ENCODE measurements at regions not wholly inside any gene's neighbourhood (a gene's known extent, or its start where the extent isn't known, plus 50 kb on each side); places are given as distances from the start of the nearest gene placed in this dataset.
"Not testable (repeated sequence)": the region's sequence is repeated elsewhere in the genome, so short reads cannot be mapped to it uniquely, and the experiment has no call there.

DNA sequence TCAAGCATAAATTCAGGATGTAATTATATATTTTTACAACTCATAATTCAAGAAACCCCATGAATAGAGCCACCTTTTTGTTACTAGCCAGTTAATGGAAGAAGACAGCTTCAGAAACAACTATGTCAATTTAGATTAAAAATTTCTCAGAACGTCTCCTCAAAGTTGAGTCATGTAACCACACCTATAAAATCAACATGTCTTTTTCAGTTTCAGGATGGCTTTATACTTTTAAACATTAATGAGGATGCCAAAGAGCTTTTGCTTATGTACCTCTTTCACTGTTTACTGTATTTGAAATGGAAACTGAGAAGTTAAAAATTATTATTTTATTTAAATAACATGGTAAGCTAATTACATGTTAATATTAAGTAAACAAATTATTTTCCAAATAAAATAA, 280.1 kb downstream of the PTH2R start:
- no peak for DNase-seq (ENCODE audit: low spot score)

DNA sequence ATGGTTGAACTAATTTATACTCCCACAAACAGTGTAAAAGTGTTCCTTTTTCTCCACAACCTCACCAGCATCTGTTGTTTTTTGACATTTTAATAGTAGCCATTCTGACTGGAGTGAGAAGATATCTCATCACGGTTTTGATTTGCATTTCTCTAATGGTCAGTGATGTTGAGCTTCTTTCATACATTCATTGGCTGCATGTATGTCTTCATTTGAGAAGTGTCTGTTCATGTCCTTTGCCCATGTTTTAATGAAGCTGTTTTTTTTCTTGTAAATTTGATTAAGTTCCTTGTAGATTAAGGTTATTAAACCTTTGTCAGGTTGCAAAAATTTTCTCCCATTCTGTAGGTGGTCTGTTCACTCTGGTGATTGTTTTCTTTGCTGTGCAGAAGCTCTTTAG, 281.1 kb downstream of the PTH2R start:
- DNase-seq (ENCODE audit: low spot score) = not testable (repeated sequence)

DNA sequence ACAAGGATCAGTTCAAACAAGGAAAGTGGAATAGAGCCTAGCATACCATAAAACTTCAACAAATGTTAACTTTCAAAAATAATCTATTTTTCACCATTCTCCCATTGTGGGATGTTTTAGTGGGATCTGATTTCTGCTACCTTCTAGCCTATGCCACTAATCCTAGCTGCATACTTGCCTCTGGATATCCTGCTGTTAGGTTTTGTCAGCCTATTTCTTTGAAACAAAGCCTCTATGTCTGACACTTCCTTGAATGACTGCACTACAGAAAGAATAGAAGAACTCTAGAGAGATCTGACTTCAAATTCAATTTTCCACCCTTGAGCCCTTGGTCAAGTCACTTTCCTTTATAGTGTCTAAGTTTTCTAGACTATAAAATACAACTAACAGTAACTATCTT, 291.5 kb downstream of the PTH2R start:
- DNase-seq (ENCODE audit: low spot score) = no peak

DNA sequence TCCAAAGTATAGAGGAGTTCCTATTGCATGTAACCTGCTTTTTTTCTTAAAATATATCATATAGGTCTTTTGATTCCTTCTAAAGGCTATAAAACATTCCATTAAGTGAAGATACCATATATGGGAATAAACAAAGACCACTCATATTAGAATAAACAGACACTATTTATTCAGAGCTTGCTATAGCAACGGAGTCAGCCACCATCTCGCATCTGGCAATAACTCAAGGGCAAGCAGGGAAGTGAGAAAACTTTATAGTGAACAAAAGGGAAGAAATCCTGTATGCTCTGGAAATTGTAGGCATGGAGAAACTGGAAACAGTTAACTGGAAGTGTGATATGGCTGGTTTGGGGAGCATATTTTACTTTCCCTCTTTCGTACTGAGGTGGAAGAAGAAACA, 301.9 kb downstream of the PTH2R start:
- DNase-seq (ENCODE audit: low spot score) = no peak

DNA sequence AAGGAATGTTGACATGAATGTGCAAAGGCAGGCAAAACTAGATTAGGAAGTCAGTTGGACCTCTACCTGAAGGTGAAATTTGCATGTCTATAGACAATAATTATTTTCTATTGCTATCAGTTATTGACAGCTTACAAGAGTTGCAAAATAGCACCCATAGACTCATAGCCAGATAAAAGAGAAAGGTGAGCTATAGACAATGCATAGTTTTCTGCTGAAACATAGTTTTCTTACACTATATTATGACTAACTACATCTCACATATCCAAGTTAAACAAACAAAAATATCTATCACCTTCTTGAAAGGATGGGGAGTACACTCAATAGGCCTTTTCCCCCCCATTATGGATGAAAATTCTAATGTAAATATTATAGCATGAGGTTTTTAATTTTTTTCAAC, 305.0 kb downstream of the PTH2R start:
- DNase-seq (ENCODE audit: low spot score) = no peak

DNA sequence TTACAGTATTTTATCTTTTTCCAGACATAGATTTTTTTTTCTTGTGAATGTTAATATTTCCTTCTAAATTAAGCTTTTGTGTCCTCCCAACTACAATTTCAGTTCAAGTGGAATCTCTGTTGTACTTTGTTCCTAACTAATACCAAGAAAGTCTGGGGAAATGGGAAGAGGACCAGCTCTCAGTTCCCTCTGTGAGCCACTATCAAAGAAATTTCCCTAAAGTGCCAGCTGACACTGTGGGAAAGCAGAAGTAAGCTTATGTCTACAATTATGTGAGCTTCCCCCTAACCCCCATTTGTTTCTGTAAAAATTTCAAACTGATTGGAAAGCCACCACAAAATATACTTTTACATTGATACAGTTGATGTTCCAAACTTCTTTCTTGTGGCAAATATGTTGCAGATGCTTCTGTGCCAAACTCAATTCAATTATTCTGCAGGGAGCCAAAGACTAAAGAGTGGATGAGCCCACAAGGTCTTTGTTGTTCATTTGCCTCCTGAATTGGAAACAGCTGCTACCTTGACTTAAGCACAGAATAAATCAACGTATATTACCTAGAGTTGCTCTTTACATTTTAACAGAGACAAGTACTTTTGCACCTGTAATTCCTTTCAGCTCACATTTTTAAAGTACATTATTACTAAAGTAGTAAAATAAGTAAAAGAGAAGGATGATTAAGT, 306.6 kb downstream of the PTH2R start:
- no peak for DNase-seq (ENCODE audit: low spot score)

DNA sequence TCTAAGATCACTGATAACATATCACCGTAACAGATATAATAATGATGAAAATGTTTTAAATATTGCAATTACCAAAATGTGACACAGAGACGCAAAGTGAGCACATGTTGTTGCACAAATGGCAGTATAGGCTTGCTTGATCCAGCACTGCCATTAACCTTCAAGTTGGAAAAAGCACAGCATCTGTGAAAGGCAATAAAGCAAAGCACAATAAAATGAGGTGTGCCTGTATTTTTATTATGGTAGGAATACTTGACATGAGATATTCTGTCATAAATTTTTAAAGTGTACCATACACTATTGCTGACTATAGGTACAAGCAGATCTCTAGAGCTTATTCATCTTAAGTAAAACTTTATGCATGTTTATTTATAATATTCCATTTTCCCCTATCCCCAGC, 312.2 kb downstream of the PTH2R start:
- no peak for DNase-seq (ENCODE audit: low spot score)

DNA sequence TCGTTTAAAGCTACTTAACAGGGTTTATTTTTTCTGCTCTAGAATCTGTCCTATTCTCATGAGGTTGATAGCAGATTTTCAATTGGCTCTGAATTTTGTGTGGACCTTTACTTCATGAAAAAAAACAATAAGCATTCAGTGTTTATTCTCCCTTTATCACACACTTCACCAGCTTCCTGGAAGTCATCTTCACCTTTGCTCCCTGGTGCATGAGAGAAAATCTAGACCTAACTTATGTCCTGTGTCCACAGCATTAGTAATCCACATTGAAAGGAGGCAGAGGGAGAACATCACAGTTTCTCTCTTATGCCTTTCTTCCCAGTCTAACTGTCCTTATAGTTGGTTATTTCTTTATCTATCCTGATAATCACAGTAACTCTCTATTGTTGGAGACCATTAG, 316.1 kb downstream of the PTH2R start:
- DNase-seq (ENCODE audit: low spot score) = no peak

DNA sequence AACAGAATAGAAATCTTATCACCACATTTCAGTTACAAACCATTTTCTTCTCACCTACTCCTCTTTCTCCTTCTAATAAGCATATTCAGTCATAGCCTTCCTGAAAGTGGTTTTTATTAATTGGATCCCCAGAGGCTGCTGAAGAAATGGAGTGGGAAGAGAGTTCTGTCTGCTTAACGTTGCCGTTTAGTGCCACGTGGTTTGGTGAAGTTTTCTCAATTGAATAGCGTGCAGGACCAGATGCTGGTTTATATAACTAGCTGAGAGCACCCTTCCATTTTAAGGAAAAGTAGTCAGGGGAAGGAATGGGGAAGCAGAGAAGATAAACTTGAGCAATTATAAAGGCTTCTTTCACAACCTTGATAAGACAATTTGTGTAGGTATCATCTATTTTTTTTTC, 318.7 kb downstream of the PTH2R start:
- no peak for DNase-seq (ENCODE audit: low spot score)

DNA sequence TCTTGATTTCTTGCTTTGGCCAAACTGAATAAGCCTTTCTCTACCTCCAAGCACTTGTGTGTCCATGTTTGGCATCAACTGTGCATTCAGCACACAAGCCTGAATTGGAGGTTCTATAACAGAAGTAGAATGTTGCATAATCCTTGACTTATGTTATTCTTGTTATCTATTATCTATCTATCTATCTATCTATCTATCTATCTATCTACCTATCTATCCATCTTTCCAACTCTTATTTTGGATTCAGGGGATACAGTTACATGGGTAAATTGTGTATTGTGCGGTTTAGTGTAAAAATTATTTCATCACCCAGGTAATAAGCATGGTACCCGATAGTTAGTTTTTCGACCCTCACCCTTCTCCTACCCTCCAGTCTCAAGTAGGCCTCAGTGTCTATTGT, 319.6 kb downstream of the PTH2R start:
- no peak for DNase-seq (ENCODE audit: low spot score)

DNA sequence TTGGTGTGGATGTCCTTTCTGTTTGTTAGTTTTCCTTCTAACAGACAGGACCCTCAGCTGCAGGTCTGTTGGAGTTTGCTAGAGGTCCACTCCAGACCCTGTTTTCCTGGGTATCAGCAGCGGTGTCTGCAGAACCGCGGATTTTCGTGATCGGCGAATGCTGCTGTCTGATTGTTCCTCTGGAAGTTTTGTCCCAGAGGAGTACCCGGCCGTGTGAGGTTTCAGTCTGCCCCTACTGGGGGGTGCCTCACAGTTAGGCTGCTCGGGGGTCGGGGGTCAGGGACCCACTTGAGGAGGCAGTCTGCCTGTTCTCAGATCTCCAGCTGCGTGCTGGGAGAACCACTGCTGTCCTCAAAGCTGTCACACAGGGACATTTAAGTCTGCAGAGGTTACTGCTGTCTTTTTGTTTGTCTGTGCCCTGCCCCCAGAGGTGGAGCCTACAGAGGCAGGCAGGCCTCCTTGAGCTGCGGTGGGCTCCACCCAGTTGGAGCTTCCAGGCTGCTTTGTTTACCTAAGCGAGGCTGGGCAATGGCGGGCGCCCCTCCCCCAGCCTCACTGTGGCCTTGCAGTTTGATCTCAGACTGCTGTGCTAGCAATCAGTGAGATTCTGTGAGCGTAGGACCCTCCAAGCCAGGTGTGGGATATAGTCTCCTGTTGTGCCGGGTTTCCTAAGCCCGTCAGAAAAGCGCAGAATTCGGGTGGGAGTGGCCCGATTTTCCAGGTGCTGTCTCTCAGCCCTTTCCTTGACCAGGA, 345.2 kb downstream of the PTH2R start:
- not testable (repeated sequence) for DNase-seq (ENCODE audit: low spot score)

DNA sequence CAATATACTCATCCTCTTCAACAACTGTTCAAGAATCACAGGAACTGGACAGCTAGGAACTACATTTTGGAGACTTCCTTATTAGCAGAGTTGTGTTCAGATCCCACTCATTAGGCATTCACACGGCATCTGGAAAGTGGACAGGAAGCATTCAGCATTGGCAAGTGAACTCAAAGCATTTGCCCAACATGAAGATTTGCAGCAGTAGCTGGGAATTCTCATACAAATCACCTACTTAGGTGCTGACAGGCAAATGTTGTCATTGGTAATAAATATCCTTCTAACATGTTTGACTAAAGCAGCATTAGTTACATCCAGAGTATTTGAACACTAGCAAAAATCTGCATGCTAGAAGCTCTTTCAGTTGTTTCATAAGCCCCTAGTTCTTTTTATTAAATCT, 350.8 kb downstream of the PTH2R start:
- no peak for DNase-seq (ENCODE audit: low spot score)

DNA sequence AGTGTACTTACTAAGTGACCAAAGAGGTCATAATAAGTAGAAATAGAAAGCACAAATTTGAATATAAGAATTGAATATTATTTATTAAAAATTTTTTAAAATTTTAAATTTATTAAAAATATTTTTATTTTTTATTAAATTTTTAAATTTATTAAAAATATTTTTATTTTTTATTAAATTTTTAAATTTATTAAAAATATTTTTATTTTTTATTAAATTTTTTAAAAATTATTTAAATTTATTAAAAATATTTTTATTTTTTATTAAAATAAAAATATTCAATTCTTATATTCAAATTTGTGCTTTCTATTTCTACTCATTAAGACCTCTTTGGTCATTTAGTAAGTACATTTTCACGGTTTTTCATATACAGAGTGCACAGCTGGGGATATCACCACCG, 366.5 kb downstream of the PTH2R start:
- not testable (repeated sequence) for DNase-seq (ENCODE audit: low spot score)

DNA sequence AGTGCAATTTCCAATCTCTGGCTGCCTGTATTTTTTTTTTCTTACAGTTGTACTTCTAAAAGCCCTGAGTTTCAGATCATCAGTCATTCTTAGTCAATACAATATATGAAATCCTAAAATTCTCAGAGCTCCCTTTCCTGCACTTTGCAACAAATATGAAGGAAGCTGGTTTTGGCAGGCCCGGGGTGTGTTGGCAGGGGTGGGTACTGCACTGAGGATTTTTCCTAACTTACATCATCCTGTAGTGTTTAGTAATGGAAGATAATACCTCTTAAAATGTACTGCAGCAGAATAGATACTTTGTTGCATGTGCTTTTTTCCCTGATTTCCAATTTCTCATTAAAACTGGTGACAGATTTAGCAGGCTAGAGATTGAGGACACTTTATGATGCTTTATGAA, 374.6 kb downstream of the PTH2R start:
- DNase-seq (ENCODE audit: low spot score) = no peak

DNA sequence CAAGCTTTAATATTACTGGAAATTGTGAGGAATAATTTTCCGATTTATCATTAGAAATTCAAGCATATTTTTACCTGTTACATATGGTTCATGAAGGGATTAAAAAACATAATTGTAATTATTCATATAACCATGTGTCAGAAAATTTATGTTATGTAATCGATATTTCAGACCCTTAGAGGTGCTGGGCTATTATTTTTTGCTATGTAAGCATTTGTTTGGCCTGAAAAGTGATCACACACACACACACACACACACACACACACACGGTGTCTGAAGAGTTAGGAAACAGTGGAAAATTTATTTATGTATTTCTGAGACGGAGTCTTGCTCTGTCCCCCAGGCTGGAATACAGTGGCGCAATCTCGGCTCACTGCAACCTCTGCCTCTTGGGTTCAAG, 375.5 kb downstream of the PTH2R start:
- DNase-seq (ENCODE audit: low spot score) = no peak

DNA sequence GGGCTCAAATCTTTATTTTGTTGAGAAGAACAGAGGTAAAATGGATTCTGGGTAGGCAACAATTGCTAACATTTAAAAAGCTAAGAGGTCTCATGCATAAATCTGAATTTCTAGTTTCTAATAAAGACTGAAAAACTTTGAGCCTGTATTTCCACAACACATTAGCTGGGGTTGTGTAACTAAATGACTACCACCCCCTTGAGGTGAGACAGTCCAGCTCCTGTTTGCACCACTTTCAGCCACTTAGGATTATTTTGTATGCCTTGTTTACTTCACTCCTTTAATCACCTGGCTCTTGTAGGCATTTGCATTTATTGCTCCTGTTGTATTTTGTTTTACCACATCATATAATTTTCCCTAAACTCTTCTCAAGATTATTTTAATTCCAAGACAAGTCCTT, 376.6 kb downstream of the PTH2R start:
- DNase-seq (ENCODE audit: low spot score) = peak; percentile 4

DNA sequence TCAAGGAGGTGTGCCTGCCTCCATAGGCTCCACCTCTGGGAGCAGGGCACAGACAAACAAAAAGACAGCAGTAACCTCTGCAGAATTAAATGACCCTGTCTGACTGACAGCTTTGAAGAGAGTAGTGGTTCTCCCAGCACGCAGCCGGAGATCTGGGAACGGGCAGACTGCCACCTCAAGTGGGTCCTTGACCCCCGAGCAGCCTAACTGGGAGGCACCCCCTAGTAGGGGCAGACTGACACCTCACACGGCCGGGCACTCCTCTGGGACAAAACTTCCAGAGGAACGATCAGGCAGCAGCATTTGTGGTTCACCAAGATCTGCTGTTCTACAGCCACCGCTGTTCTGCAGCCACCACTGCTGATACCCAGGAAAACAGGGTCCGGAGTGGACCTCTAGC, 378.2 kb downstream of the PTH2R start:
- not testable (repeated sequence) for DNase-seq (ENCODE audit: low spot score)

DNA sequence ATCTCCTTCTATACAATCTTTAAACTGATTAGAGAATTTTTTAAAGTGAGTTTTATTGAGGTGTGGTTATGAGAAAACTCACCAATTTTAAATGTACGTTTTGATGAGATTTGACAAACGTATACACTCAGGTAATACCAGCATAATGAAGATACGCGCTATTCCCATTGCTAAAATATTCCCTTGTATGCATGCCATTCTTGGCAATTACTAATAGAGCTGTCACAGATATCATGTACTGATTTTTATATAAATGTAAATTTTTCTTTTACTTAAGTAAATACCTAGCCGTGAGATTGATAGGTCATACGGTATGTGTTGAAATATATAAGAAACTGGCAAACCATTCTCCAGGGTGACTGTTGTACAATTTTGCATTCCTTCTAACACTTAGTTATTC, 384.7 kb downstream of the PTH2R start:
- no peak for DNase-seq (ENCODE audit: low spot score)

DNA sequence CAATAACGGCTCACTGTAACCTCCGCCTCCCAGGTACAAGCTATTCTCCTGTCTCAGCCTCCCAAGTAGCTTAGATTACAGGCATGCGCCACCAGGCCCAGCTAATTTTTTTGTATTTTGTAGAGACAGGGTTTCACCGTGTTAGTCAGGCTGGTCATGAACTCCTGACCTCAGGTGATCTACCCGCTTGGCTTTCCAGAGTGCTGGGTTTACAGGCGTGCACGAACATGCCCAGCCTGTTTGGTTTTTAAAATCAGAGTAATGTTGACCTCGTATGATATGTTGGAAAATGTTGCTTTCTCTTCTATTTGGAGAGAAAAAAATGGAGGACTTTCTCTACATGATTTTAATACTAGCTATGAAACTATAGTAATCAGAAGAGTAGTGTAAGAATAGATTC, 386.2 kb downstream of the PTH2R start:
- no peak for DNase-seq (ENCODE audit: low spot score)

DNA sequence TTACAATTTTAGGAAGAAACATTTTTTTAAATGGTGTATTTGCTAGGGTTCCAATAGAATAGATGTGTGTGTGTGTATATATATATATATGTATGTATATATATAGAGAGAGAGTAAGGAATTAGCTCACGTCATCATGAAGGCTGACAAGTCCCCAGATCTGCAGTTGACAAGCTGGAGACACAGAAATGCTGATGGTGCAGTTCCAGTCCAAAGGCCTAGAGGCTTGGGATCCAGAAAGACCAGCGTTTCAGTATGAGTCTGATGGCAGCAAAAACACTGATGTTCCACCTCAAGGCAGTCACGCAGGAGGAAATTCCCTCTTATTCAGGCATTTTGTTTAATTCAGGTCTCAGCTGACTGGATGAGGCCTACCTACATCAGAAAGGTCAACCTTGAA, 386.8 kb downstream of the PTH2R start:
- no peak for DNase-seq (ENCODE audit: low spot score)

DNA sequence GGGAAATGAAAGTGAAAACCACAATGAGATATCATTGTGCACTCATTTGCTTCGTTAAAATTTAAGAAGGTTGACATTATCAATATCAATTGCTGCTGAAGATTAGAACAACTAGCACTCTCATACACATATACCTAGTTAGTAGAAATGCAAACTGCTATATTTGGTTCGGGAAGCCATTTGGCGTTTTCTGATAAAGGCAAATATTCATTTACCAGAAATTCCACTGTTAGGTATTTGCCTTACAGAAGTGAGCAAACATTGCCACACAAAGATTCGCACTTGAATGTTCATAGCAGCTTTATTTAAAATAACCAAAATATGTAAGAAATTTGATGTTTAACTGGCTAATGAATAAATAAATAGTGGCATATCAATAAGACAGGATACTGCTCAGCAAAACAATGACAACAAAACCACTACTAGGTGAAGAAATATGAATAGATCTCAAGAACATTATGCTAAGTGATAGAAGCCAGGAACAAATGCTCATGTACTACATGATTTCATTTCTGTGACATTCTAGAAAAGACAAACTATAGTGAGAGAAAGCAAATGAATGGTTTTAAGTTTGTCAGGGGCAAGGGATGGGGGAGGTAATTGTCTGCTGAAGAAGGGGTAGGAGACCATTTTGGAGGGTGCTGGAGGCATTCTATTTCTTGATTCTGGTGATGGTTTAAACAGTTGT, 387.8 kb downstream of the PTH2R start:
- no peak for DNase-seq (ENCODE audit: low spot score)

DNA sequence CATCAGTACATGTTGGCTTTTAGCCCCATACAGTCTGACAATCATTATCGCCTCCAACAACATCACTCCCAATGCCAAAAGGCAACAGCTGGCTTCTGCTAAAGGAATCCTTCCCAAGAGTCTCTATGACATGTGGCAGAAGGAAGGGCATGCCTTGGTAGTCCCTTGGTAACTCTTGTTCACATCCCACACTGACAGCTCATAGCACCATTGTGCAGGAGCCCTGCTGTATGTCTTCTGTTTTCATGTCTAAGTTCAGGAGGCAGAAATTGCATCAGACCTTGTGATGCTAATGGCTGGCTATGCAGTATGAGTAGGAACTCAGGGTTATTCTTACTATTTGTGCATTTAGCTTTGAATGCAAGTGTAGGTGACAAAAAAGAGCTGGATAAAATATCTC, 392.1 kb downstream of the PTH2R start:
- no peak for DNase-seq (ENCODE audit: low spot score)

DNA sequence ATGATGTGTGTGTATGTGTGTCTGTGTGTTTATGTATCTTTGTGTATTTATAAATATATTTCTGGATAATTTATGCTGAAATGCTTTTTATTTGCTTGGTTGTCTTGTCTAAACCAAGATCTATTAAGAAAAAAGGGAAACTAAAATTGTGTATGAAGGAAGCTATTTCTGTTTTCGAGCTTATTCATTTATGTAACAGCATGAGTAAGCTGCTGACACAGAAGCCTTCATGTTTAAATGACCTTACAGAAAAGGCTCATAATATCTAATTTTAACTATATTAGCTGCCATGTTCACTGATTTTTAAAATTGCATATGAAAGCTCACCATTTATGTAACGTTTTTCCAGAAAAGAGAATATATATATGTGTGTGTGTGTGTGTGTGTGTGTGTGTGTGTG, 392.8 kb downstream of the PTH2R start:
- DNase-seq (ENCODE audit: low spot score) = no peak

All from HuH-7 (cell line).